ENCODE measurements at regions not wholly inside any gene's neighbourhood (a gene's known extent, or its start where the extent isn't known, plus 50 kb on each side); places are given as distances from the start of the nearest gene placed in this dataset.
"Not testable (repeated sequence)": the region's sequence is repeated elsewhere in the genome, so short reads cannot be mapped to it uniquely, and the experiment has no call there.

- DNase-seq (ENCODE audit: low read depth), result no peak
These were observed 296.8 kb downstream of the PREX1 start for GRCh38 chr20:48530957-48531356.

DNA sequence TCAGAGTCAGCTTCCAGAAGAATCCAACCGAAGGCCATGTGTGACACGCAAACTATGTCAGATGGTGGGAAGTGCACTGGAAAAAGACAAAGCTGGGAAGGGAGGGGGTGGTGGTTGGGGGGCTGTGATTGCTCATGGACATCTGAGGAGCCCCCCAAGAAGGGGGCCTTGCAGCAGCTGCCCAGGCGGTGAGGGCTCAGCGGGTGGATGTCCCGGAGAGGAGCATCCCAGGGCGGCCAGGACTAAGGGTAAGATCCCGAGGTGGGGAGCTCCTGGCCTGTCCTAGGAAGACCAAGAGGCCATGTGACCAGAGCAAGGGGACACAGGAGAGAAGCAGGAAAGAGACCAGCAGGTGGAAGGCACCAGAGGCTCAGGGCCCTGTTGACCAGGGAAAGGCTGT is 299.5 kb downstream of the PREX1 start:
- no peak for DNase-seq (ENCODE audit: low read depth)

- no peak for DNase-seq (ENCODE audit: low read depth)
These were observed 300.0 kb downstream of the PREX1 start for GRCh38 chr20:48527771-48528170.

DNA sequence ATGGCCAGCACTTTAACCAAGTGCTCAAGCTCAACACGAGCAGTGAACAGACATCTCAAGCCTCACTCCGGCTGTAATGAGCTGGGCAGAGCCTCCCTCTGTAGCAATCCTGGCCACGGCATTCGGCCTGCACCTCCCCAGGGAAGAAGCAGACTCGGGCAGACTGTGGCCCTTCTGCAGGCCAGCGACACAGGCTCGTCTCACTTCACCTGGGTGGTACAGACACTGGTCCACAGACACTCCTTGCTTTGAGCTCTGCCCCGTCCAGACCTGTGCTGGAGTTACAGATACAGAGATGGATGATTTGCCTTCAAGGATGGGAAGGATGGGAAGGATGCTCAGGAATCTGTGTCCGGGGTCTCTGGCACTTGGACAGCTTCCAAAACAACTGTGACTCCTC is 300.9 kb downstream of the PREX1 start:
- no peak for DNase-seq (ENCODE audit: low read depth)

DNA sequence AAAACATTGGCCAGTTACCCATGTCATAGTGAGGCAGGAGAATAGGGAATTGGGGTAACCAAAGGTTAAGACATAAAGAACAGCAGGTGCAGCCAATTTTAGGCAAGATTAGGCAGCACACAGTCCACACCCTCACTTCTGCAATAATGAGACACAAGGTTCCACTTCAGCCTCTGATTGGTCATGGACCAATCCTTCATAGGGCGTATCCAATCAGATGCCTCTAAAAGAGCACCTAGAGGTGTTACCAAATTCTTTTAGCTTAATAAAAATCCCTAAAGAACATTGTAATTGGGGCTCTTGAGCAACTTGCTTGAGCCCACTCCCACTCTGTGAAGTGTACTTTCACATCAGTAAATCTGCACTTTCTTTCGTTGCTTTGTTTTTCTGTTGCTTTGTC is 302.4 kb downstream of the PREX1 start:
- DNase-seq (ENCODE audit: low read depth), result no peak

DNA sequence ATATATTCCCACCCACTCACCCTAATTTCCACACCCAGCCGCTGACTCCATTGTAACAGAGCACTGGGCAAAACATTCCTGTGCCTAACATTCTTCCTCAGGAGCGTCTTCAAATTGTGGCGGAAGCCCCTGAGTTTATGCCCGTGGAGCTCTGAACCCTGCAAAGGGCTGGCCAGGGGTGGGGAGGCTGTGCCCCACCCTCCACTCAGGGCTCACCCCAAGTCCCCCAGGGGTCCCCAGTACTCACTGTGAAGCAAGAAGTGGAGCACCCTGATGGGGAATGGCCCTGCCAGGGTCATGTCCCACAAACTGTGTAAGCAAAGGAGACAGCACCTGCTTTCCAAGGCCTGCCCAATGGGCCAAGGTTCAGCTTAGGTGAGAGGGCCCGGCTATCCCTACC is 303.2 kb downstream of the PREX1 start:
- no peak for DNase-seq (ENCODE audit: low read depth)

- peak; percentile 44 for DNase-seq (ENCODE audit: low read depth)
These were observed 304.4 kb downstream of the PREX1 start for GRCh38 chr20:48523191-48523995.

DNA sequence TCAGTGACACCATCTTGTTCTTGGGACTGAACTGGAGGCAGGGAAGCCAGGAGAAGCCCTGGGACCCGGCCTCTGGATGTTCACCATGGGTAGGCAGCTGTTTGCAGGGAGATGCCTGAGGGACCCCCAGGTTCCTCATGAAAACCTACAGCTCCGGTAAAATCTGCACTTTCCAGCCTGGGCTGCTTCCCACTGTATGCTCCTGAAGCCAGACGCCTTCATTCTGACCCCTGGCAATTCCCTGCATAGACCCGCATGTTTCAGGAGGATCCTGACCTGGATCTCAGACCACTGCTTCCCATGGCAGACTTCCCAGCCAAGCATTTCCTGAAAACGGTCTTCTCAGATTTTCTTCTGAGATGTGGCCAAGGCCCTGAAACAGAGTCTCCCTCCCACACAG is 306.7 kb downstream of the PREX1 start:
- DNase-seq (ENCODE audit: low read depth), result no peak

DNA sequence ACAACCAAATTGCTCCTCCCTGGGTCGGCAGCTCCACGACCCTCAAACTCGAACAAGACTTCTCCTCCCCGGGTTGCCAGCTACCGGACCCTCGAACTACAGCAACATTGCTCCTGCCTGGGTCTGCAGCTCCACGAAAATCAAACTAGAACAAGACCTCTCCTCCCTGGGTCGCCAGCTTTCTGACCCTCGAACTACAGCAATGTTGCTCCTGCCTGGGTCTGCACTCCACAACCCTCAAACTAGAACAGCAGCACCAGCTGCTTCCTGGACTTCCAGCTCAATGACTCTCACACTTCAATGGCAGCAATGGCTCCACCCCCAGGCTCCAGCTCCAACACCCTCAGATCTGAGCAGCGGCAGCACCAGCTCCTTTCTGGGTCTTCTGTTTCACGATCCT is 311.6 kb downstream of the PREX1 start:
- not testable (repeated sequence) for DNase-seq (ENCODE audit: low read depth)

GRCh38 chr20:48514577-48514976 is 313.2 kb downstream of the PREX1 start:
- DNase-seq (ENCODE audit: low read depth), result not testable (repeated sequence)

GRCh38 chr20:48512539-48512938 is 315.3 kb downstream of the PREX1 start:
- DNase-seq (ENCODE audit: low read depth), result not testable (repeated sequence)

DNA sequence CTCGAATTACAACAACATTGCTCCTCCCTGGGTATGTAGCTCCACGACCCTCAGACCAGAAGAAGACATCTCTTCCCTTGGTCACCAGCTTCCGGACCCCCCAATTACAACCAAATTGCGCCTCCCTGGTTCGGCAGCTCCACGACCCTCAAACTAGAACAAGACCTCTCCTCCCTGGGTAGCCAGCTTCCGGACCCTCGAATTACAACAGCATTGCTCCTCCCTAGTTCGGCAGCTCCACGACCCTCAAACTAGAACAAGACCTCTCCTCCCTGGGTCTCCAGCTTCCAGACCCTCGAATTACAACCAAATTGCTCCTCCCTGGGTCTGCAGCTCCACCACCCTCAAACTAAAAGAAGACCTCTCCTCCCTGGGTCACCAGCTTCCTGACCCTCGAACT is 322.7 kb downstream of the PREX1 start:
- not testable (repeated sequence) for DNase-seq (ENCODE audit: low read depth)

- DNase-seq (ENCODE audit: low read depth), result no peak
These were observed 324.5 kb downstream of the PREX1 start for GRCh38 chr20:48503166-48503815.

DNA sequence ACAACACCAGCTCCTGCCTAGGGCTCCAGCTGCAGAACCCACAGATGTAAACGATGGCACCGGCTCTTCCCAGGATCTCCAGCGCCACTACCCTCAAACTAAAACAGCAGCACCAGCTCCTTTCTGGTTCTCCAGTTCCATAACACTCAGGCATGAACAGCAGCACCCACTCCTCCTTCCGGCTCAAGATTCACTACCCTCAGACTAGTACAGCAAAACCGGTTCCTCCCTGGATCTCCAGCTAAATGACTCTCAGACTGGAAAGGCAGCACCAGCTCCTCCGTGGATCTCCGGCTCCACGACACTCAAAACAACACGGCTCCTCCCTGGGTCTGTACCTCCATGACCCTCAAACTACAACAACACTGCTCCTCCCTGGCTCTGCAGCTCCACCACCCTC is 325.0 kb downstream of the PREX1 start:
- no peak for DNase-seq (ENCODE audit: low read depth)

DNA sequence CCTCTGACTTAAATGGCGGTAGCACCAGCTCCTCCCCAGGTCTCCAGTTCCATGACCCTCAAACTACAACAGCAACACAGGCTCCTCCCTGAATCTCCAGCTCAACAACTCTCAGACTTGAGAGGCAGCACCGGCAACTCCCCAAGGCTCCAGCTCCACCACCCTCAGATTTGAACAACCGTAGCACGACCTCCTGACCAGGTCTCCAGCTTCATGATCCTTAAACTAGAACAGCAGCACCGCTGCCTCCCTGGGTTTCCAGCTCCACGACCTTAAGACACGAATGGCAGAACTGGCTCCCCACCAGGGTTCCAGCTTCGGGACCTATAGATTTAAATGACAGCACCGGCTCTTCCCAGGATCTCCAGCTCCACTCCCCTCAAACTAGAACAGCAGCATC is 325.8 kb downstream of the PREX1 start:
- DNase-seq (ENCODE audit: low read depth), result no peak

DNA sequence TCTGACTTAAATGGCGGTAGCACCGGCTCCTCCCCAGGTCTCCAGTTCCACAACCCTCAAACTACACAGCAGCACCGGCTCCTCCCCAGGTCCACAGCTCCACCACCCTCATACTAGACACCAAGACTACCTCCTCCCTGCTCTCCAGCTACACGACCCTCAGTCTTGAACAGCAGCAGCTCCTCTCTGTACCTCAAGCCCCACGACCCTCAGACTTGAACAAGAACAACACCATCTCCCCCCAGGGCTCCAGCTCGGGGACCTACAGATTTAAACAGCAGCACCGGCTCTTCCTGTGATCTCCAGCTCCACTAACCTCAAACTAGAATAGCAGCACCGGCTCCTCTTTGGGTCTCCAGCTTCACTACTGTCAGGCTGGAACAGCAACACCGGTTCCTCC is 326.9 kb downstream of the PREX1 start:
- DNase-seq (ENCODE audit: low read depth), result not testable (repeated sequence)

GRCh38 chr20:48498939-48499338 is 328.9 kb downstream of the PREX1 start:
- DNase-seq (ENCODE audit: low read depth), result not testable (repeated sequence)

DNA sequence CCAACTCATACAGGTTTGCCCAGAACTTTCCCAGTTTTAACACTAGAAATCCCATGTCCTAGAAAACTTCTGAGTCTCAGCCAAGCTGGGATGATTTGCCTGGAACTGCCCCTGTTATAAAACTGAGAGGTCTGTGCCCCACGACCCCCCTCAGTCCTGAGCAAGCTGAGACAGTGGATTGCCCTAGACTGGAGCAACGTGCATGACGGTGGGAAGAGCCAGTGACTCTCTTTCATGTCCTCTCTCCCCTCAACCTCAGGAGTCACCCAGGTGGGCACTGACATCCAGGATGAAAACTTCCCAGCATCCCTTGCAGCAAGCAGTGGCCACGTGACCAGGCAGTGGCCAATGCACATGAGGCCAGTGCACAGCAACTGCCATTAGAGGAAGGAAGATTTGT is 329.7 kb downstream of the PREX1 start:
- not testable (repeated sequence) for DNase-seq (ENCODE audit: low read depth)

DNA sequence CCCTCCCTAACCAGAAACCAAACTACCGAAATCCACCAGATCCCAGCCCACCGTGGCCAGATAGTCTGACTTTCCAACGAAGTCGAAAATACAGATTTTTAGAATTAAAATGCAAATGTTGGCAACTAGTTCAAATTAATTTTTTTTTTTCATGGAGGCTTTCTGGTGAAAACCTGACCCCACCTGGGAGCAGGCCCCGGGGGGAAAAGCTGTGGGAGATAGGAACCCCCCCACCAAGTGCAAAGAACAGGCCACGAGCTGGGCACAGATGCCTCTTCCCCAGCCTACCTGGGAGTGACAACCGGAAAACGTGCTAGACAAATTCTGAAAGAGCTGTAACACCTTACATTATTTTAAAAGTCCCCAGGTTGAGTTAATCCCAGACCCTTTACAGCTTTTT is 333.8 kb downstream of the PREX1 start:
- no peak for DNase-seq (ENCODE audit: low read depth)

- not testable (repeated sequence) for DNase-seq (ENCODE audit: low read depth)
These were observed 334.5 kb downstream of the PREX1 start for GRCh38 chr20:48493331-48493730.

DNA sequence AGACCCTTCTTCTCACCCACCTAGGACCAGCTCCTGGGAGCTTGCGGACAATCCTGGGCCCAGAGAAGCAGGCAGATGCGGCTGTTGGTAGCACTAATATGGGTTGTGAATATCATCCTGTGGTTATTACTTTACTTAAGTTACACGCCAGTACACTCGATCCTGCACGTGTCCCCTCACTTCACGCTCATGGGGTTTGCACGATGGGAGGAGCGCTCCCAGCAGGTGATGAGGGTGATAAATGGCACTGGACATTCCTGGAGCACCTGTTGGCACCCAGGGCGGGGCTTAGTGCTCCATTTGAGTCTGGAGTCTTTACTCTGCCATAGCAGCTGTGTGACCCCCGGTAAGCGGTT is 335.1 kb downstream of the PREX1 start:
- no peak for DNase-seq (ENCODE audit: low read depth)

GRCh38 chr20:48492015-48492714 is 335.6 kb downstream of the PREX1 start:
- DNase-seq (ENCODE audit: low read depth), result no peak
